Gastrocnemius medialis (tissue), 4 donors: ENCODE measurements at regions not wholly inside any gene's neighbourhood (a gene's known extent, or its start where the extent isn't known, plus 50 kb on each side); places are given as distances from the start of the nearest gene placed in this dataset.

Source experiments
- ATAC-seq, 2 donors: fragments of 150-250 bp; one replicate each; pipeline ENCODE4 v1.9.1; 2016
- DNase-seq, 2 donors: peaks; one replicate each; pipeline ENCODE4 v3.0.0-alpha.2; 2019
- H3K27ac ChIP-seq, 4 donors: fragments of 200-600 bp; sonication (generic); 1 replicate in 1 of 4; 2 replicates in 3 of 4; pipeline ENCODE4 v1.5.1; 2016 to 2018; ENCODE audit warnings: mild to moderate bottlenecking in 2 of 4, moderate library complexity in 1 of 4
- H3K27me3 ChIP-seq, 3 donors: fragments of 200-600 bp; sonication (generic) in 2 of 3; 1 replicate in 1 of 3; 2 replicates in 2 of 3; pipeline versions ENCODE4 v1.5.1 to v1.6.0; 2016 to 2019; ENCODE audit warnings: mild to moderate bottlenecking in 1 of 3, moderate library complexity in 1 of 3
- H3K36me3 ChIP-seq, 2 donors: fragments of 200-600 bp; sonication (generic) in 1 of 2; one replicate each; pipeline ENCODE4 v1.5.1; 2017 to 2018
- H3K4me1 ChIP-seq, 2 donors: fragments of 200-600 bp; sonication (generic) in 1 of 2; one replicate each; pipeline ENCODE4 v1.5.1; 2016 to 2017; ENCODE audit warnings: mild to moderate bottlenecking in 2 of 2
- H3K4me3 ChIP-seq, 4 donors: fragments of 200-600 bp; sonication (generic) in 3 of 4; 1 replicate in 1 of 4; 2 replicates in 3 of 4; pipeline ENCODE4 v1.5.1; 2016 to 2019; ENCODE audit warnings: mild to moderate bottlenecking in 2 of 4
- H3K9me3 ChIP-seq, 3 donors: fragments of 200-600 bp; sonication (generic) in 2 of 3; 1 replicate in 1 of 3; 2 replicates in 2 of 3; pipeline ENCODE4 v1.5.1; 2016 to 2019
- CTCF ChIP-seq, 5 experiments: fragments of 450-650 bp in 3 of 5; fragments of 200-600 bp in 2 of 5; sonication (generic) in 2 of 5; IDR thresholded peaks in 4 of 5; conservative IDR thresholded peaks in 1 of 5; 1 replicate in 4 of 5; 2 replicates in 1 of 5; pipeline ENCODE4 v1.5.1; 2016 to 2019; ENCODE audit warnings: antibody characterized with exemption in 5 of 5, mild to moderate bottlenecking in 3 of 5, moderate library complexity in 3 of 5
- POLR2A ChIP-seq, 2 donors: fragments of 450-650 bp; IDR thresholded peaks; one replicate each; pipeline ENCODE4 v1.6.1; 2017; ENCODE audit warnings: antibody characterized with exemption in 2 of 2, mild to moderate bottlenecking in 2 of 2, moderate library complexity in 2 of 2
- in situ Hi-C, 4 donors: fragments of 200-750 bp; cut with MboI; loops; one replicate each; pipeline versions ENCODE4 v1.15.0 to v1.8.0; 2017; ENCODE audit warnings: low sequenced_read_pairs in 4 of 4
- intact Hi-C: fragments of 100-400 bp; cut with DNase I; formaldehyde crosslinking; loops from one replicate; pipeline ENCODE4 v1.15.1; 2023; ENCODE audit warnings: low total_unique reads

- no peaks in the 10 kb centered on the region for H3K4me1 ChIP-seq
- DNase-seq (no peak), ATAC-seq (no peak)
- H3K9me3 ChIP-seq: no peaks in the 10 kb centered on the region
- in situ Hi-C loops: no loop called here
- H3K27ac ChIP-seq: peak overlapping the region; percentile 11 to 42 (median 27)
- H3K27me3 ChIP-seq: no peaks in the 10 kb centered on the region
- H3K36me3 ChIP-seq: no peaks in the 10 kb centered on the region
- H3K4me3 ChIP-seq: no peak overlapping the region
- intact Hi-C loops: no loop called here
- no peak for TF ChIP-seq POLR2A (IDR thresholded peaks at IDR 0.05)
- no peak for TF ChIP-seq CTCF (IDR thresholded peaks at IDR 0.05 in 4 of 5, conservative IDR thresholded peaks at IDR 0.05 in 1 of 5)
Measured at GRCh38 chr10:43801626-43802025, 152.9 kb upstream of the ZNF32 start.

DNA sequence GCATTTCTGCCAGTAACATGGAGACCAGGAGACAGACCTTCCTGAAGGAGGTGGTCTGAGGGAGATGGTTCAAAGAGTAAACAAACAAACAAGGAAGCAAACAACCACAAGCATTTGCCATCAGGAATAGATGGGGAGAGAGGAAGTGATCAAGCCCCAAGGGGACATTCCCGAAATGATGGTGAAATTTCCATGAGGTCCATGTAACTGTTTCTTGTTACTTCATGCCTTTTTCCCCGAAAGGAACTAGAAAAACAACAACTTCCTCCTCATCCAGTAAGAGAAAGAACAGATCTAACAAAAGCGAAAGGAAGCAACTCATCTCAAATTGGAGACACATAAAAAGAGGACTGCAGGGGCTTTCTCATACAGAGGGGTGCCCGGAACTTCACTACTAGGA lies 152.5 kb upstream of the ZNF32 start:
- ATAC-seq: peak in 1 of 2 donors; percentile 47
- DNase-seq: no peak
- in situ Hi-C loops (no loop called here), intact Hi-C loops (no loop called here)
- TF ChIP-seq CTCF (IDR thresholded peaks at IDR 0.05 in 4 of 5, conservative IDR thresholded peaks at IDR 0.05 in 1 of 5) (no peak), POLR2A (IDR thresholded peaks at IDR 0.05) (no peak)
- Histone ChIP-seq H3K4me1 (no peaks in the 10 kb centered on the region), H3K36me3 (no peaks in the 10 kb centered on the region), H3K27ac (peak overlapping the region; percentile 11 to 42 (median 27)), H3K27me3 (no peaks in the 10 kb centered on the region), H3K4me3 (no peak overlapping the region), H3K9me3 (no peaks in the 10 kb centered on the region)

DNA sequence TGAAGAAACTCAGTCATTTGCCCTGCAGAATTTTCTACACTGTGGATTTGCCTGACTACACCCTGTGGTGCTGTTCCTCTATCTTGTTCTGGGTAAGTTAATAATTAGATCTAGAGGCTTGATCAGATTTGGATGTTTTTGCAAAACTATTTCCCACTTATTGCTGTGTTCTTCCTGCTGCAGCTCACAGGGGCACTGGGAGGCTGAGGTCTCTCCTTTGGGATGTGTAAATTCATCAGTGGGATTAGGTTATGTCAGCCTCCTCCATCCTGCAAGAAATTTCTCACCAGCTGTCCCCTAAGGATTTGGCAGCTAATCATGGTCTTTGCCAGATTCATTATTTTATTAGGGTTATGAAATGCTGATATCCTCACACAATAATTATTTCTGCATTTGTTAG lies 148.1 kb upstream of the ZNF32 start:
- ATAC-seq (no peak), DNase-seq (no peak)
- H3K9me3 ChIP-seq: no peaks in the 10 kb centered on the region
- no peaks in the 10 kb centered on the region for H3K27me3 ChIP-seq
- intact Hi-C loops (no loop called here), in situ Hi-C loops (no loop called here)
- TF ChIP-seq POLR2A (IDR thresholded peaks at IDR 0.05) (no peak), CTCF (IDR thresholded peaks at IDR 0.05 in 4 of 5, conservative IDR thresholded peaks at IDR 0.05 in 1 of 5) (no peak)
- H3K27ac ChIP-seq: no peak overlapping the region
- H3K36me3 ChIP-seq: no peaks in the 10 kb centered on the region
- no peaks in the 10 kb centered on the region for H3K4me1 ChIP-seq
- H3K4me3 ChIP-seq: no peak overlapping the region

DNA sequence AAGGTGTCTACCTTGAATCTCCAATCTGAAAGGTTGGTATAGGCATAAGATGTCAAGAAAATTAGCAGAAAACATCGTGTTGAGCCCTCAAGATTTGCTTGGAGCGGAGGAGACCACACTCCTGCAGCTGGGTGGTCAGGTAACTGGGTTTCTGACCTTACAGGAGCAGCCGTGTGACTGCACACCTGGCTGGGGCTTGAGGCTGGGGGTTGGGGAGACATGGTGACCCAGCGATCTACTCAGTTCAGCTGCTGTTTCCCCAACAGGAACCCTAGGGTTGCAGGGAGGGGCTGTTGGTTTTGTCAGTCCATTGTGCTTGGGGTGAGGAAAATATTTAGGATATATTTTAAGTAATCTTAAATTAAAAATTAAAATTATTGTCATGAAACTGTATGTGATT lies 147.0 kb upstream of the ZNF32 start:
- in situ Hi-C loops: no loop called here

More for the DNA sequence above, 147.0 kb upstream of the ZNF32 start:
- ATAC-seq: no peak
- intact Hi-C loops: no loop called here
- DNase-seq: no peak
- no peak for TF ChIP-seq CTCF (IDR thresholded peaks at IDR 0.05 in 4 of 5, conservative IDR thresholded peaks at IDR 0.05 in 1 of 5)
- no peak for TF ChIP-seq POLR2A (IDR thresholded peaks at IDR 0.05)
- Histone ChIP-seq H3K27me3 (no peaks in the 10 kb centered on the region), H3K36me3 (no peaks in the 10 kb centered on the region), H3K9me3 (no peaks in the 10 kb centered on the region), H3K27ac (no peak overlapping the region), H3K4me3 (no peak overlapping the region), H3K4me1 (no peaks in the 10 kb centered on the region)
